ENCODE measurements at regions not wholly inside any gene's neighbourhood (a gene's known extent, or its start where the extent isn't known, plus 50 kb on each side); places are given as distances from the start of the nearest gene placed in this dataset.

- intact Hi-C loops (cut with DNase I): no loop called here
Observed at GRCh38 chr15:24607636-24608035, 67.9 kb upstream of the NPAP1 start.

GRCh38 chr15:24617646-24618045 lies 57.9 kb upstream of the NPAP1 start:
- intact Hi-C loops (cut with DNase I): no loop called here
- DNase-seq: no peak

More at GRCh38 chr15:24607636-24608035, 67.9 kb upstream of the NPAP1 start:
- DNase-seq: no peak

GRCh38 chr15:24621630-24622215 lies 53.9 kb upstream of the NPAP1 start:
- intact Hi-C loops (cut with DNase I): no loop called here
- peak in 32 of 42 donors; percentile 1 to 66 (median 24) for DNase-seq

Measured in head of caudate nucleus (tissue), 42 donors.